Suprapubic skin (tissue), 4 donors: ENCODE measurements at regions not wholly inside any gene's neighbourhood (a gene's known extent, or its start where the extent isn't known, plus 50 kb on each side); places are given as distances from the start of the nearest gene placed in this dataset.

Experiments
- DNase-seq, 2 donors: peaks; one replicate each; pipeline ENCODE4 v3.0.0-alpha.2; 2019; ENCODE audit warnings: low spot score in 2 of 2
- H3K27ac ChIP-seq: fragments of 200-600 bp; sonication (generic); one replicate; pipeline ENCODE4 v1.5.1; 2019
- H3K27me3 ChIP-seq: fragments of 200-600 bp; sonication (generic); one replicate; pipeline ENCODE4 v1.5.1; 2019
- H3K36me3 ChIP-seq: fragments of 200-600 bp; sonication (generic); one replicate; pipeline ENCODE4 v1.5.1; 2019
- H3K4me1 ChIP-seq: fragments of 200-600 bp; sonication (generic); one replicate; pipeline ENCODE4 v1.5.1; 2019
- H3K4me3 ChIP-seq: fragments of 200-600 bp; sonication (generic); one replicate; pipeline ENCODE4 v1.5.1; 2019; ENCODE audit warnings: mild to moderate bottlenecking
- H3K9me3 ChIP-seq: fragments of 200-600 bp; sonication (generic); one replicate; pipeline ENCODE4 v1.5.1; 2019
- EP300 ChIP-seq: sonication (generic); formaldehyde crosslinking; IDR thresholded peaks from one replicate; pipeline ENCODE4 v1.6.1; 2017; ENCODE audit warnings: antibody characterized with exemption
- POLR2A ChIP-seq, 2 donors: fragments of 450-650 bp; IDR thresholded peaks; one replicate each; pipeline ENCODE4 v1.6.1; 2017; ENCODE audit warnings: antibody characterized with exemption in 2 of 2, mild to moderate bottlenecking in 2 of 2, moderate library complexity in 2 of 2
- POLR2AphosphoS5 ChIP-seq, 3 donors: sonication (generic); formaldehyde crosslinking; IDR thresholded peaks; one replicate each; pipeline ENCODE4 v1.6.1; 2017; ENCODE audit warnings: antibody characterized with exemption in 3 of 3
- WGBS: methylation state at CpG from one replicate; pipeline ENCODE4 v1.1.5; 2018; 5-methylcytosine and 5-hydroxymethylcytosine counted together
- TF ChIP-seq, protein P1 (sequence below), 2 donors: fragments of 200-600 bp in 1 of 2; fragments of 450-650 bp in 1 of 2; sonication (generic) in 1 of 2; IDR thresholded peaks; one replicate each; pipeline ENCODE4 v1.5.1; 2016 to 2019; ENCODE audit warnings: antibody characterized with exemption in 2 of 2, mild to moderate bottlenecking in 1 of 2, moderate library complexity in 1 of 2

DNA sequence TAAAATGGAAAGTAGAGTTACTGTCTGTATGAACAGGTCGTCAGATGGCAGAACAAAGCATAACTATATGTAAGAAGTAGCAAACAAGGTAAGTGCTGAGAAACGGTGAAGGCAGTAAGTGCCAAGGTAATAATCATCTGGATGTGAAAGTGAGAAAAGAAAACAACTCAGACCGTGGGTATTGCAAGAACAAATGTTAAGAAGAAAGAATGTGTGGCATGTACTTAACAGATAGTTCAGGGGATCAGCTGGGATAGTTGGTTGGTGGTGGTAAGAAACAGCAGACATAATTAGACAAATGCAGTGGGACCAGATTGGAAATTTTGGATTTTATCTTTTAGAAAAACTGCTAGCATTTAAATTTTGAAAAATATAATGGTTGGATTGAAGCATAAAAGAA is 375.8 kb upstream of the NXPH2 start:
- Histone ChIP-seq H3K36me3 (no peaks in the 10 kb centered on the region), H3K27me3 (no peaks in the 10 kb centered on the region), H3K4me3 (no peak overlapping the region), H3K4me1 (no peaks in the 10 kb centered on the region), H3K9me3 (no peaks in the 10 kb centered on the region), H3K27ac (no peak overlapping the region)
- 21% methylated on average over 3 of the region's 3 CpGs for WGBS
- DNase-seq = no peak
- TF ChIP-seq EP300 = no peak
- TF ChIP-seq POLR2AphosphoS5 (IDR thresholded peaks at IDR 0.05) = no peak
- TF ChIP-seq, protein P1, sequence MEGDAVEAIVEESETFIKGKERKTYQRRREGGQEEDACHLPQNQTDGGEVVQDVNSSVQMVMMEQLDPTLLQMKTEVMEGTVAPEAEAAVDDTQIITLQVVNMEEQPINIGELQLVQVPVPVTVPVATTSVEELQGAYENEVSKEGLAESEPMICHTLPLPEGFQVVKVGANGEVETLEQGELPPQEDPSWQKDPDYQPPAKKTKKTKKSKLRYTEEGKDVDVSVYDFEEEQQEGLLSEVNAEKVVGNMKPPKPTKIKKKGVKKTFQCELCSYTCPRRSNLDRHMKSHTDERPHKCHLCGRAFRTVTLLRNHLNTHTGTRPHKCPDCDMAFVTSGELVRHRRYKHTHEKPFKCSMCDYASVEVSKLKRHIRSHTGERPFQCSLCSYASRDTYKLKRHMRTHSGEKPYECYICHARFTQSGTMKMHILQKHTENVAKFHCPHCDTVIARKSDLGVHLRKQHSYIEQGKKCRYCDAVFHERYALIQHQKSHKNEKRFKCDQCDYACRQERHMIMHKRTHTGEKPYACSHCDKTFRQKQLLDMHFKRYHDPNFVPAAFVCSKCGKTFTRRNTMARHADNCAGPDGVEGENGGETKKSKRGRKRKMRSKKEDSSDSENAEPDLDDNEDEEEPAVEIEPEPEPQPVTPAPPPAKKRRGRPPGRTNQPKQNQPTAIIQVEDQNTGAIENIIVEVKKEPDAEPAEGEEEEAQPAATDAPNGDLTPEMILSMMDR (IDR thresholded peaks at IDR 0.05) = no peak
- no peak for TF ChIP-seq POLR2A (IDR thresholded peaks at IDR 0.05)

DNA sequence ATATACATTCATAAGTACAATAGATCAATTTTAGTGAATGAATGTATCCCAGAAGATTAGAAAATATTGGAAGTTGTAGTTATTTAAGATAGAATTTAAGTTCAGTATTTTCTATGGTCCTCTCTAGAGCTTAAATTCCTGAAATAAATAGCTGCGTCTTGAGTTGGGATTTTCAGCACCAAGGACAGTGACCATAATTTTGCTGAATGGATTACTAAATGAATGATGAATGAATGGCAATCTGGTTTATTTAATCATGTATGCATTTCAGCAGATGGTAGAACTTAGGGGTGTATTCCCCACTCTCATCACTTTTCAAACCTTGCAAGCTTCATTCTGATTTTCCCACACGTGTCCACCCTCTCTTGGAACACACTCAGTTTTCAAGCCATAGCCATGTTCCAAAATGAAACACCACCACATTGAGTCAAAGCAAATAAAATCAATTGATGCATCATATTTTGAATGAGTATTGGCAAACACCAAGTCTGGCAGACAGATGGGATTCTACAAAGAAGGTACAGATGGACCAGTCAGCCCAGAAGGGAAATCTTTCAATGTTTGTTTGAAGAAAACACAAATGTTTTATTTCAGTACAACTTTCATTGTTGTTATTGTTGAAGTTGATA is 362.2 kb upstream of the NXPH2 start:
- H3K27ac ChIP-seq = no peak overlapping the region
- H3K4me3 ChIP-seq = no peak overlapping the region
- no peaks in the 10 kb centered on the region for H3K4me1 ChIP-seq
- H3K36me3 ChIP-seq = no peaks in the 10 kb centered on the region
- H3K27me3 ChIP-seq = no peaks in the 10 kb centered on the region
- H3K9me3 ChIP-seq = no peaks in the 10 kb centered on the region
- TF ChIP-seq POLR2AphosphoS5 (IDR thresholded peaks at IDR 0.05) (no peak), POLR2A (IDR thresholded peaks at IDR 0.05) (no peak), EP300 (no peak)
- TF ChIP-seq, protein P1 (IDR thresholded peaks at IDR 0.05) = no peak
- WGBS = 30% methylated on average over 2 of the region's 2 CpGs
- DNase-seq = no peak

DNA sequence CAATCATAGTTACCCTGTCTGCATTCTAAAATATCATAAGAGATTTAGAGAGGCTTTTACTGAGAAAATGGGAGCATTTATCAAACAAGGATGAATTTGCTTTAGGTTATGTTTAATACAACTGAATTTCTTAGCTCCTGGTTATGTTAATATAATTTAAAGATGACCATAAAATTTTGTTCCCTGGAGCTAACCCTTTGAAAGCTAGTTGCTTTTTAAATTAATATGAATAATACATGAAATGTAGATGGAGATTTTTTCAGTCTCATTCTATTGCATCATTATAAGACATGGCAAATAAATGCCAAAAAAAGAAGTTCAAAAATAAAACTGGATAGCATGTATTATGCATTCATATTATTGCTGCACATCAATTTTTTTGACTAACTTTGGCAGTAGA is 344.1 kb upstream of the NXPH2 start:
- H3K27ac ChIP-seq = no peak overlapping the region
- TF ChIP-seq POLR2A (IDR thresholded peaks at IDR 0.05) (no peak), EP300 (no peak), POLR2AphosphoS5 (IDR thresholded peaks at IDR 0.05) (no peak)
- TF ChIP-seq, protein P1 (IDR thresholded peaks at IDR 0.05) = no peak
- no peaks in the 10 kb centered on the region for H3K36me3 ChIP-seq
- H3K4me3 ChIP-seq = no peak overlapping the region
- no peak for DNase-seq
- no peaks in the 10 kb centered on the region for H3K4me1 ChIP-seq
- peaks cover 8% of the 10 kb centered on the region for H3K9me3 ChIP-seq
- no peaks in the 10 kb centered on the region for H3K27me3 ChIP-seq

DNA sequence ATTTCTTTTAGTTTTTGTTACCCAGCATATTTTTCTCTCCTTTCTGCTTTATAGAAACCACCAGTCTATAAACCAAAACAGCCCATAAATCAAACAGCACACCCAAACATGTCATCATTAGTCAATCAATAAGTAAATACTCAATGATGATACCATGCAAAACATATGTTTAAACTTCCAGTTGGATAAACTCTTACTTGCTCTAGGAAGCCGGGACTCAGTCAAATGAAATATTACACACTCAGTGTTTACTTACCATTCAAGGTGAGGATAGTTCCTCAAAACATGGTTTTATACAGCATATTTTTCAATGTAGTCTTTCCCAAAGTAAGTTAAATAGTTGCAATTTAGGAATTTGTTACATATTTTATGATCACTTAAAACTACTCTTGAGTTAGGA is 343.6 kb upstream of the NXPH2 start:
- Histone ChIP-seq H3K4me3 (no peak overlapping the region), H3K27ac (no peak overlapping the region), H3K9me3 (peaks cover 7% of the 10 kb centered on the region), H3K27me3 (no peaks in the 10 kb centered on the region), H3K4me1 (no peaks in the 10 kb centered on the region), H3K36me3 (no peaks in the 10 kb centered on the region)
- 82% methylated on average over 1 of the region's 1 CpG for WGBS
- no peak for TF ChIP-seq POLR2A (IDR thresholded peaks at IDR 0.05)
- no peak for TF ChIP-seq POLR2AphosphoS5 (IDR thresholded peaks at IDR 0.05)
- TF ChIP-seq EP300 = no peak
- TF ChIP-seq, protein P1 (IDR thresholded peaks at IDR 0.05) = no peak
- DNase-seq = no peak

DNA sequence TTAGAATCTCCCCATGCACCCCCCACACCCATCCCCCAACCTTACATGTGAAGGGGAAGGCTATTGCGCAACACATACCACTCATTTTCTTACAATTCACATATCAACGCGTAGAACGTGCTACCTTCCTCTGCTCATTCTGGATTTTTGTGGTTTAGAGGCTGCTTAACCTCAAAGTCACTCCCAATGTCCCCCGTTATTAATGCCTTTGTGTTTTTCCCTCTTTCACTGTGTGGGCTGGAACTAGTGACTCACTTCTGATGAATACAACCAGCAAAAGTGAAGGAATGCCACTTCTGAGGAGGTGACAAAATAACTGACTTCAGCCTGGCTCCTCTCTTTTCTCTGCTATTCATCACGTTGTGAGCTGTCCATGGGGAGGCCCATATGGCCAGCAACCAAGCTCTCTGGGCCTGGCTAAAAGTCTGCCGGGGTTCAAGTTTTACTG is 342.5 kb upstream of the NXPH2 start:
- TF ChIP-seq, protein P1 (IDR thresholded peaks at IDR 0.05) = no peak
- TF ChIP-seq EP300 = no peak
- TF ChIP-seq POLR2A (IDR thresholded peaks at IDR 0.05) = no peak
- no peak for TF ChIP-seq POLR2AphosphoS5 (IDR thresholded peaks at IDR 0.05)
- WGBS = 54% methylated on average over 7 of the region's 7 CpGs
- no peaks in the 10 kb centered on the region for H3K4me1 ChIP-seq
- H3K4me3 ChIP-seq = no peak overlapping the region
- H3K27me3 ChIP-seq = no peaks in the 10 kb centered on the region
- no peak for DNase-seq
- no peak overlapping the region for H3K27ac ChIP-seq
- H3K9me3 ChIP-seq = no peaks in the 10 kb centered on the region
- H3K36me3 ChIP-seq = no peaks in the 10 kb centered on the region
